ENCODE measurements at regions not wholly inside any gene's neighbourhood (a gene's known extent, or its start where the extent isn't known, plus 50 kb on each side); places are given as distances from the start of the nearest gene placed in this dataset.

DNA sequence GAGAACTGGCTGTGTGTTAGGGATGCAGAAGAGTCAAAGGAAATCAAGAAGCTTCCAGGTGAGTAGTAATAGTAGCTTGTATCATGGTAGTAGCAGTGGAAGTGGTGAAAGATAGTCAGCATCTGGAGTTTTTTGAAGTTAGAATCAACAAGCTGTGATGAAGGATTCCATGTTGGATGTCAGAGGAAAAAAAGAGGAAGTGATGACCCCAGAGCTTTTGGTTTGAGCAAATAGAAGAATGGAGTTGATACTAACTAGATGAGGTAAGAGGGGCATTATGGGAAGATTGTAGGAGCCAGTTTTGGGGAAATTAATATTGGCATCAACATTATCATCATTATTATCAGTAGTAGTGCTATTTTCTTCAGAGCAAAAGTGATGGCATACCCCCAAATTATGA lies 542.2 kb downstream of the XIRP2 start:
- CTCF ChIA-PET, result no interaction called here
- no peak for DNase-seq (ENCODE audit: low spot score)
- POLR2A ChIA-PET (ENCODE audit: low non-redundant PET), result no interaction called here
- H3K27ac ChIP-seq, result no peak overlapping the region
- TF ChIP-seq, protein P1, sequence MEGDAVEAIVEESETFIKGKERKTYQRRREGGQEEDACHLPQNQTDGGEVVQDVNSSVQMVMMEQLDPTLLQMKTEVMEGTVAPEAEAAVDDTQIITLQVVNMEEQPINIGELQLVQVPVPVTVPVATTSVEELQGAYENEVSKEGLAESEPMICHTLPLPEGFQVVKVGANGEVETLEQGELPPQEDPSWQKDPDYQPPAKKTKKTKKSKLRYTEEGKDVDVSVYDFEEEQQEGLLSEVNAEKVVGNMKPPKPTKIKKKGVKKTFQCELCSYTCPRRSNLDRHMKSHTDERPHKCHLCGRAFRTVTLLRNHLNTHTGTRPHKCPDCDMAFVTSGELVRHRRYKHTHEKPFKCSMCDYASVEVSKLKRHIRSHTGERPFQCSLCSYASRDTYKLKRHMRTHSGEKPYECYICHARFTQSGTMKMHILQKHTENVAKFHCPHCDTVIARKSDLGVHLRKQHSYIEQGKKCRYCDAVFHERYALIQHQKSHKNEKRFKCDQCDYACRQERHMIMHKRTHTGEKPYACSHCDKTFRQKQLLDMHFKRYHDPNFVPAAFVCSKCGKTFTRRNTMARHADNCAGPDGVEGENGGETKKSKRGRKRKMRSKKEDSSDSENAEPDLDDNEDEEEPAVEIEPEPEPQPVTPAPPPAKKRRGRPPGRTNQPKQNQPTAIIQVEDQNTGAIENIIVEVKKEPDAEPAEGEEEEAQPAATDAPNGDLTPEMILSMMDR (conservative IDR thresholded peaks at IDR 0.05; ENCODE audit: low read depth), result no peak

DNA sequence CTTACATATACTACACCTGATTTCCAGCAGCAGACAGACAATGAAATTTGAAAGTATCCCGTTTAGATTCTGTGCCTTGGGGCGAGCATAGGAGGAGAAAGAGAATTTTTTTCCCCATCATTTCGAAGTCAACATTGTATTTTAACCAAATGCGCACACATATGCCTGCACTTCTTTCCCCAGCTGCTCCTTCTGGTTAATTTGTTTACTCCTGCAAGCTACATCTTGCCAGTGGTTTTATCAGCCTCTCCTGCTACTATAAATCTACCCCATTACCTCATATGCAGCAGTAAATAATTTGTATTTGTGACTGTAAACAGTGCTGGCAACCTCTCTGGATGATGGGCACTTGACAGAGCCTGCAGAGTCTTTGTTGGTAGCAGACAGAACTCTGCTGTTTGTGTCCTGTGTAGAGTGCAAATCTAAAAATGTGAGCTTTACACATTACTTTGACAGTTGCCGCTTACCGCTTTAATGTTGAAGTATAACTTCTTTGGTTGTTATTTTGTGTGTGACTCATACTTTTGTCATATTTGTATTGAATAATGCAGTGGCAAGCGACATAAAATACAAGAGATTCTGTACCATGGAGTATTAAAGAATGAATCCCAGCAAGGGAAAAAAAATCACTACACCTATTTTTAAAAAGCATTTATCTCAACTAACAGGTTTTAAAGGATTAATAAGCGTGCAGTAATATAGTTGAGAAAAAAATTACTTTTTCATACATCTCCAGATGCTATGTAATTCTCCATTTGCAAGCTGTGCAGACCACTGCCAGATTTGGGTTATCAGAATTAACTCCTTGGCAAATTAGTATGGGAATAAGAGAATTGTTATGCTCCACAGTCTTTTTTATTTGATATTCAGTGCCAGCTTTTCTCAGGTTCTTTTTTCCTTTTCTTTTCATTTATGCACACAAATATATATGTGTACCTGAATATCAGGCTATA lies 536.8 kb downstream of the XIRP2 start:
- no peak for DNase-seq (ENCODE audit: low spot score)
- POLR2A ChIA-PET (ENCODE audit: low non-redundant PET), result no interaction called here
- TF ChIP-seq, protein P1 (conservative IDR thresholded peaks at IDR 0.05; ENCODE audit: low read depth), result no peak
- CTCF ChIA-PET, result no interaction called here
- no peak overlapping the region for H3K27ac ChIP-seq

DNA sequence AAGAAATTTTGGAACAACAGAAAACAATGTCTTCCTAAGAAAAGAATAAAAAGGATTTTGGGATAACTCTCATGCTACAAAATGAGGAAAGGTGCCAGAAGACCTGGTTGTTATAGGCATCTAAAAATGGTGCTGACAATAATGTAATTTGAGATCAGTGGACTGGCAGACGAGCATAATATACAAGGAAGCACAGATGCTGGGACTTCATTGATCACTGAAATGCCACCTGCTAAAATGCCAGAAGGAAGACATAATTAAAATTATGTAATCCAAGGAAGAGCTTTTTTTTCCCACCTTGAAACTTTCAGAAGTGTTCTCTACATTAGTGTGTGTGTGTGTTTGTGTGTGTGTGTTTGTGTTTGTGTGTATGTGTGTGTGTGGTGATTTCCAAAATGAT lies 535.9 kb downstream of the XIRP2 start:
- H3K27ac ChIP-seq, result no peak overlapping the region
- no peak for DNase-seq (ENCODE audit: low spot score)
- POLR2A ChIA-PET (ENCODE audit: low non-redundant PET), result no interaction called here
- CTCF ChIA-PET, result no interaction called here
- TF ChIP-seq, protein P1 (conservative IDR thresholded peaks at IDR 0.05; ENCODE audit: low read depth), result no peak

DNA sequence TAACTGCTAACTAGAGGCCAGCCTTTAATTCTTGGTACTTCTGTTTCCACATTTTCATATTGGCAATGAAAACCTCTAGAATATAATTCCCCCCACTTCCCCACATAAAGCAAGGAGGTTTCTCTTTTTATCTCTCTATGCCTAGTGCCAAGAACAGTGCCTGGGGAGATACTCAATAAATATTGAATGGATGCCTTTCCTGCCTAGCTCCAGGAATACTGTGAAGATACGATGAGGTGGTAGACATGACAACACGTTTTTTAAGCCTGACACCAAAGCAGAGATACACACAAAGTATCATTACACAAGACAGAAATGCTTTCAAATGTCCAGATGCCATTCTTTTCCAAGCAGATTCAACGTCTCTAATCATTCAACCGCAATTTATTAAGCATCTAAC lies 535.5 kb downstream of the XIRP2 start:
- TF ChIP-seq, protein P1 (conservative IDR thresholded peaks at IDR 0.05; ENCODE audit: low read depth), result no peak
- POLR2A ChIA-PET (ENCODE audit: low non-redundant PET), result no interaction called here
- H3K27ac ChIP-seq, result no peak overlapping the region
- no peak for DNase-seq (ENCODE audit: low spot score)
- CTCF ChIA-PET, result no interaction called here

DNA sequence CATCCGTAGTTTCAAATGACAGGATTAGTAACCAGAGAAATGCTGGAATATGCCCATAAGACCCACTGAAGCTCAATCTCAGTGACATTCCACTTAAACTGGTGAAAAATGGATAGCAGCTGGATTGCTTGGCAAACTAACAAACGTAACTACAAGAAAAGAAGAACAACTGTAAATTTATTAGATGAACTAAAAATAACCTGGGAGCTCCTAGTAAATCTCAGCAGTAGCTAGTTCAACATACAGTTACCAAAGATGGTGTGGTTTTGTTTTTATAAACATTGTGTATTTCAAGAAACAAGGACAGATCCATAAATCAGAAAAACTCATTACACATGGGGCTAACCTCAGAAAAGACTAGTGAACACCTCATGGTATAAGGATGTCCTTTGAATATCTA lies 531.9 kb downstream of the XIRP2 start:
- POLR2A ChIA-PET (ENCODE audit: low non-redundant PET), result no interaction called here
- CTCF ChIA-PET, result no interaction called here

DNA sequence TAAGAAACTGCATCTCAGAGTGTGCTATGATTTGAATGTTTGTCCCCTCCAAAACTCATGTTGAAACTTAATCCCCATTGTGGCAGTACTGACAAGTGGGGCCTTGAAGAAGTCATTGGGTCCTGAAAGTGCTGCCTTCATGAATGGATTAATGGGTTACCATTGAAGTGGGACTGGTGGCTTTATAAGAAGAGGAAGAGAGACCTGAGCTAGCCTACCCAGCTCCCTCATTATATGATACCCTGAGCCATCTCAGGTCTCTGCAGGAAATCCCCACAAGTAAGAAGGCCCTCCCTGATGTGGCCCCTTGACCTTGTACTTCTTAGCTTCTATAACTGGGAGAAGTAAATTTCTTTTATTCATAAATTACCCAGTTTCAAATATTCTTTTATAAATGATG lies 526.8 kb downstream of the XIRP2 start:
- DNase-seq (ENCODE audit: low spot score), result no peak
- no peak overlapping the region for H3K27ac ChIP-seq
- ChIA-PET CTCF (interaction anchor here (0.6 kb wide), 1 partner anchor 9 kb away, joined by 4 read pairs; no protein-coding TSS in a partner anchor), POLR2A (ENCODE audit: low non-redundant PET) (no interaction called here)
- TF ChIP-seq, protein P1 (conservative IDR thresholded peaks at IDR 0.05; ENCODE audit: low read depth), result no peak

More for the DNA sequence above, 531.9 kb downstream of the XIRP2 start:
- H3K27ac ChIP-seq, result no peak overlapping the region
- TF ChIP-seq, protein P1 (conservative IDR thresholded peaks at IDR 0.05; ENCODE audit: low read depth), result no peak
- no peak for DNase-seq (ENCODE audit: low spot score)
